Spleen (tissue), 11 donors: ENCODE measurements at regions not wholly inside any gene's neighbourhood (a gene's known extent, or its start where the extent isn't known, plus 50 kb on each side); places are given as distances from the start of the nearest gene placed in this dataset.

Experiments
- DNase-seq: peaks from one replicate; pipeline ENCODE4 v3.0.0-alpha.2; 2020
- H3K27ac ChIP-seq, 8 donors: fragments of 200-600 bp; sonication (generic) in 7 of 8; 1 replicate in 4 of 8; 2 replicates in 4 of 8; pipeline versions ENCODE4 v1.5.0 to v1.8.0; 2016 to 2021; ENCODE audit warnings: inconsistent platforms in 4 of 8, mild to moderate bottlenecking in 4 of 8, moderate library complexity in 1 of 8
- H3K27me3 ChIP-seq, 7 donors: fragments of 200-600 bp; sonication (generic) in 6 of 7; replicated peaks in 1 of 7; 1 replicate in 4 of 7; 2 replicates in 3 of 7; pipeline versions ENCODE4 v1.5.0 to v1.8.0; 2016 to 2021; ENCODE audit warnings: inconsistent platforms in 3 of 7, mild to moderate bottlenecking in 1 of 7
- H3K36me3 ChIP-seq, 6 donors: fragments of 200-600 bp; sonication (generic) in 5 of 6; 1 replicate in 4 of 6; 2 replicates in 2 of 6; pipeline versions ENCODE4 v1.5.0 to v1.8.0; 2016 to 2021; ENCODE audit warnings: inconsistent platforms in 2 of 6
- H3K4me1 ChIP-seq, 6 donors: fragments of 200-600 bp; sonication (generic) in 5 of 6; 1 replicate in 3 of 6; 2 replicates in 3 of 6; pipeline versions ENCODE4 v1.5.0 to v1.8.0; 2016 to 2021; ENCODE audit warnings: inconsistent platforms in 3 of 6
- H3K4me3 ChIP-seq, 8 donors: fragments of 200-600 bp; sonication (generic) in 7 of 8; 1 replicate in 4 of 8; 2 replicates in 4 of 8; pipeline versions ENCODE4 v1.5.0 to v1.8.0; 2016 to 2021; ENCODE audit warnings: inconsistent platforms in 4 of 8, mild to moderate bottlenecking in 4 of 8, moderate library complexity in 2 of 8
- H3K9me3 ChIP-seq, 8 donors: fragments of 200-600 bp; sonication (generic) in 7 of 8; 1 replicate in 4 of 8; 2 replicates in 4 of 8; pipeline versions ENCODE4 v1.5.0 to v1.8.0; 2016 to 2021; ENCODE audit warnings: inconsistent platforms in 4 of 8
- POLR2A ChIP-seq, 3 donors: fragments of 450-650 bp; IDR thresholded peaks; one replicate each; pipeline ENCODE4 v1.5.1; 2017; ENCODE audit warnings: antibody characterized with exemption in 3 of 3, mild to moderate bottlenecking in 1 of 3
- POLR2AphosphoS5 ChIP-seq, 3 donors: sonication (generic); formaldehyde crosslinking; IDR thresholded peaks; one replicate each; pipeline ENCODE4 v1.5.1; 2017; ENCODE audit warnings: antibody characterized with exemption in 3 of 3
- WGBS, 5 donors: extraction: QIAGEN DNeasy Blood & Tissue Kit in 3 of 5; methylation state at CpG; one replicate each; pipeline versions ENCODE4 v1.1.5 to v1.1.7; 2013 to 2018; 5-methylcytosine and 5-hydroxymethylcytosine counted together
- intact Hi-C: fragments of 100-400 bp; cut with DNase I; formaldehyde crosslinking; loops from one replicate; pipeline ENCODE4 v1.15.0; 2023; ENCODE audit warnings: low total_unique reads
- TF ChIP-seq, protein P1 (sequence below), 11 experiments: fragments of 200-600 bp in 7 of 11; fragments of 450-650 bp in 4 of 11; sonication (generic) in 4 of 11; IDR thresholded peaks in 8 of 11; conservative IDR thresholded peaks in 3 of 11; 1 replicate in 7 of 11; 2 replicates in 4 of 11; pipeline versions ENCODE4 v1.4.0 to v1.8.0; 2016 to 2021; ENCODE audit warnings: antibody characterized with exemption in 11 of 11, inconsistent platforms in 4 of 11, mild to moderate bottlenecking in 1 of 11
- donor health status: healthy with polysubstance abuse.
- donor health status: DM: no; HTN: no; CAD: no; lungs with moderate emphysema.
- donor health status: DM: no; HTN: no; CAD: no.
- donor health status: Bipolar disorder and iron deficiency.
- donor health status: healthy.
- donor health status: DM: no; HTN: no; CAD: no.
- donor health status: DM: yes; HTN: yes; CAD: no.

DNA sequence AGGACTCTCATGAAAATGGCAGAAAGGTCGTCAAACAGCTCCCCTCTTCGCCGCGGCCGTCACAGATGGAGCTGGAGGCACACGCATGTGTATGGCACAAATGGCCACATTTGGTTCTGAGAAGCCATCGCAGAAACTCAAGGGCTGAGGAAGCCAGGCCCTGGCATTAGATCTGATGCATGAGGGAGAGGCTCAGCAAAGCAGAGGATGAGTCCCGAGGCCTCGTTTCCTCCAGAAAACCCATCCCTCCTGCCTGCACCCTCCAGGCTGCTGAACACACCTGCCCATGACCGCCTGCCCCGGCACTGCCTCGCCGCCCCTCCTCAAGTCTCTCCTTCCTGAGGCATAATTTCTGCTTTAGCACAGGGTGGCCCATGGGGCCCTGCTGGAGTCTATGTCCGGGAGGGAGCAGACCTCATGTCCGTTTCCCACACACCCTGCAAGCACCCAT lies 240.3 kb downstream of the DLL1 start:
- 88 to 95% (median 92%) methylated on average over 15 of the region's 15 CpGs for WGBS, 5 donors
- Histone ChIP-seq H3K27ac (peak overlapping the region in 7 of 8 donors; percentile 58 to 86 (median 73)), H3K9me3 (no peaks in the 10 kb centered on the region), H3K36me3 (no peaks in the 10 kb centered on the region), H3K4me1 (peaks cover 0 to 40% (median 21%) of the 10 kb centered on the region in 6 donors), H3K4me3 (no peak overlapping the region), H3K27me3 (peaks cover 0 to 28% (median 0%) of the 10 kb centered on the region in 7 donors)
- TF ChIP-seq POLR2A (IDR thresholded peaks at IDR 0.05) (no peak), POLR2AphosphoS5 (IDR thresholded peaks at IDR 0.05) (no peak)
- TF ChIP-seq, protein P1, sequence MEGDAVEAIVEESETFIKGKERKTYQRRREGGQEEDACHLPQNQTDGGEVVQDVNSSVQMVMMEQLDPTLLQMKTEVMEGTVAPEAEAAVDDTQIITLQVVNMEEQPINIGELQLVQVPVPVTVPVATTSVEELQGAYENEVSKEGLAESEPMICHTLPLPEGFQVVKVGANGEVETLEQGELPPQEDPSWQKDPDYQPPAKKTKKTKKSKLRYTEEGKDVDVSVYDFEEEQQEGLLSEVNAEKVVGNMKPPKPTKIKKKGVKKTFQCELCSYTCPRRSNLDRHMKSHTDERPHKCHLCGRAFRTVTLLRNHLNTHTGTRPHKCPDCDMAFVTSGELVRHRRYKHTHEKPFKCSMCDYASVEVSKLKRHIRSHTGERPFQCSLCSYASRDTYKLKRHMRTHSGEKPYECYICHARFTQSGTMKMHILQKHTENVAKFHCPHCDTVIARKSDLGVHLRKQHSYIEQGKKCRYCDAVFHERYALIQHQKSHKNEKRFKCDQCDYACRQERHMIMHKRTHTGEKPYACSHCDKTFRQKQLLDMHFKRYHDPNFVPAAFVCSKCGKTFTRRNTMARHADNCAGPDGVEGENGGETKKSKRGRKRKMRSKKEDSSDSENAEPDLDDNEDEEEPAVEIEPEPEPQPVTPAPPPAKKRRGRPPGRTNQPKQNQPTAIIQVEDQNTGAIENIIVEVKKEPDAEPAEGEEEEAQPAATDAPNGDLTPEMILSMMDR (IDR thresholded peaks at IDR 0.05 in 8 of 11, conservative IDR thresholded peaks at IDR 0.05 in 3 of 11) = no peak
- intact Hi-C loops = no loop called here
- peak; percentile 68 for DNase-seq

DNA sequence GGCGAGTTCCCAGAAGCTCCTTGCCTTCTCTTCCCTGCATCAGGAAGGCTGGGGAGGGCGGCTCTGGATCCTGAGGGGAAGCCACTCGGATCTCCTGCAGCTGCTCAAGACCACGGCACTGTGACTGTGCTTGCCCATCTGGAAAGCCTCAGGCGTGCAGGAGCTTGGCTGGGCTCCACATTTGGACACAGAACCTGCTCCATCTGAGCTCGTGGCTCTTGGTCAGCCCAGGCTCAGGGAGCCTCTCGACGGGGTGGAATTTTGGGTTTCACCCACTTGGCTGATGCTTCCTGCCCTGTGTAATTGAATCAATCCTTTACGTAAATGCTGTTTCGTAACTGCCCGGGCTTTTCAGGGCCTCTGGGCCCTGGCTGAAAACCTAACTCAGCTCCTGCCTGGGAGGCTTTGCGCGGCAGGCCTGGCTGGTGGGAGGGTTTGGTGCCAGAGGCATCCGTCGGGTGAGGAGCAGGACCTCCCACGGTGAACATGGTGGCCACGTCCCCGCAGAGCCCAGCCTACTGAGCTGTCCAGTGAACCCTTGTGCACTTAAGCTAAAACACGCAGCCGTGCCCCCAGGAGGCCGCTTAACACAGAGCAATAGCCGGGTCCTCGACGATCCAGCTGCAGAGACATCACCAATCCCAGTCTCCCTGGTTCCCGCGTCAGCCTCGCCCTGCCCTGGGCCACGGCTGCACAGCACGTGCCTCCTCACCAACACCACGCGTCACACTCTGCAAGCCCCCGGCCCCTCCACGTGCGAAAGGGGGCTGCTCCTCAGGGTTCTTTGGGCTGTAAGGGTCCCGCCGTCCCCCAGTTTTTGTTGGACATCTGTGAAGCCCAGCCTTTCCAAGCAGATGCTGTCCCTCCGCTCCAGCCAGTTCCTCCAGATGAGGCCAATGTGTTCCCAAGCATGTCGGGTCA lies 241.0 kb downstream of the DLL1 start:
- Histone ChIP-seq H3K36me3 (no peaks in the 10 kb centered on the region), H3K9me3 (no peaks in the 10 kb centered on the region), H3K4me1 (peaks cover 0 to 40% (median 21%) of the 10 kb centered on the region in 6 donors), H3K27ac (peak overlapping the region in 7 of 8 donors; percentile 58 to 86 (median 73)), H3K4me3 (no peak overlapping the region), H3K27me3 (peaks cover 0 to 28% (median 0%) of the 10 kb centered on the region in 7 donors)
- intact Hi-C loops = no loop called here
- peak; percentile 78 for DNase-seq
- 70 to 84% (median 78%) methylated on average over 24 to 38 of the region's 38 CpGs for WGBS, 5 donors
- TF ChIP-seq, protein P1 (IDR thresholded peaks at IDR 0.05 in 8 of 11, conservative IDR thresholded peaks at IDR 0.05 in 3 of 11) = no peak
- TF ChIP-seq POLR2AphosphoS5 (IDR thresholded peaks at IDR 0.05) (peak; percentile 66 to 74 (median 74)), POLR2A (IDR thresholded peaks at IDR 0.05) (no peak)

DNA sequence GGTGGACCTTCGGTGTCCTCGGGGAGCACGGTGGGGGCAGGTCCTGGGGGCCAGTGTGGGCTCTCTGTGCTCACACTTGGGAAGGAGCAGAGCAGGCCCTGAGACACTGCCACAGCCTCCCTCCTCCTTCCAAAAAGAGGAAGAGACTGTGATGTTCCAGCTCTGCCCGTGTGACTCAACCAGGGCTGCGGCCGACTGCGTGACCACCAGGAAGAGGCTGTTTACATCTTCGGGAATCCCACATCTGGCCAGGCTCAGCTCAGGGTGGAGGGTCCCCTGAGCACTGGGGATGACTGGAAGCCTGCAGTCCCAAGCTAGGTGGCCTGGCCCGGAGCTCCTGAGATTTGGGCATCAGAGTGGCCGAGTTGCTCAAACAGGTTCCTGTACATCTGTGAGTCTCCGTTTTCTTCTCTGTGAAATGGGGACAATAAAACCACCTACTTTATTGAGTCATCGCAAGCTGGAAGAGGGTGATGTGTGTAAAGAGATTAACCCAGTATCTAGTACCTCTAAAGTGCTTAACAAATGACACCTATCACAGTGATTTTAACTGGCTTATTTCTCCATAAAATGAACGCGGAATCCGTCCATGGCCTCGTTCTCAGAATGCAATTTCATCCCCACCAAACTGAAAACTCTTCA lies 242.1 kb downstream of the DLL1 start:
- H3K27me3 ChIP-seq = peaks cover 0 to 25% (median 0%) of the 10 kb centered on the region in 7 donors
- no peaks in the 10 kb centered on the region for H3K36me3 ChIP-seq
- peaks cover 0 to 40% (median 21%) of the 10 kb centered on the region in 6 donors for H3K4me1 ChIP-seq
- intact Hi-C loops = no loop called here
- H3K9me3 ChIP-seq = no peaks in the 10 kb centered on the region
- peak; percentile 85 for DNase-seq
- TF ChIP-seq, protein P1 (IDR thresholded peaks at IDR 0.05 in 8 of 11, conservative IDR thresholded peaks at IDR 0.05 in 3 of 11) = no peak
- no peak for TF ChIP-seq POLR2A (IDR thresholded peaks at IDR 0.05)
- TF ChIP-seq POLR2AphosphoS5 (IDR thresholded peaks at IDR 0.05) = peak; percentile 40 to 58 (median 53)
- WGBS, 5 donors = 43 to 66% (median 58%) methylated on average over 15 to 16 of the region's 16 CpGs
- no peak overlapping the region for H3K4me3 ChIP-seq
- H3K27ac ChIP-seq = peak overlapping the region in 6 of 8 donors; percentile 58 to 86 (median 74)
